ENCODE measurements at regions not wholly inside any gene's neighbourhood (a gene's known extent, or its start where the extent isn't known, plus 50 kb on each side); places are given as distances from the start of the nearest gene placed in this dataset.
"Not testable (repeated sequence)": the region's sequence is repeated elsewhere in the genome, so short reads cannot be mapped to it uniquely, and the experiment has no call there.

GRCh38 chr1:60950224-60951063 is 131.9 kb upstream of the NFIA start:
- no peak for DNase-seq (ENCODE audit: low read depth in 2 of 2)

DNA sequence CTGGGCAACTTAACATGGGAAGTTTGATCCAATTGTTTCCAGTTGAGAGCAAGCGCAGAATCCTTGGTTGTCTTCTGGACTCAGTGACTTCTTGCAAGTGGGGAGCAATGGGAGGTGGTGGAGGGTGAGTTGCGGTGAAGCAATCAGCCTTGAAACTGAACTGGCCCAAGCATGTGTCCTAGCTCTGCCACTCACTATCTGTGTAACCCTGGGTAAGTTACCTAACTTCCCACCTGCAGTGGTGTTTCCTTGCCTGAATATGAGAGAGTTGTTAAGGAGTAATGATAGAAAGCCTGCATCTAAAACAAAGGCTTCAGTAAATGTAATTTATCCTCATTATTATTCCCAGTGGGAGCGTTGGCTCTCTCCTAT is 132.5 kb upstream of the NFIA start:
- no peak for DNase-seq (ENCODE audit: low read depth in 2 of 2)

GRCh38 chr1:60949154-60949825 is 133.1 kb upstream of the NFIA start:
- peak; percentile 79 to 86 for DNase-seq (ENCODE audit: low read depth in 2 of 2)

GRCh38 chr1:60948486-60948885 is 133.9 kb upstream of the NFIA start:
- DNase-seq (ENCODE audit: low read depth in 2 of 2), result no peak

- no peak for DNase-seq (ENCODE audit: low read depth in 2 of 2)
Observed at GRCh38 chr1:60947367-60947766, 135.0 kb upstream of the NFIA start.

GRCh38 chr1:60942896-60943638 is 139.3 kb upstream of the NFIA start:
- DNase-seq (ENCODE audit: low read depth in 2 of 2), result peak in 1 of 2 donors; percentile 40

GRCh38 chr1:60942291-60942690 is 140.1 kb upstream of the NFIA start:
- no peak for DNase-seq (ENCODE audit: low read depth in 2 of 2)

GRCh38 chr1:60940685-60941084 is 141.7 kb upstream of the NFIA start:
- DNase-seq (ENCODE audit: low read depth in 2 of 2), result not testable (repeated sequence)

- DNase-seq (ENCODE audit: low read depth in 2 of 2), result no peak
Observed at GRCh38 chr1:60937720-60938119, 144.6 kb upstream of the NFIA start.

GRCh38 chr1:60936591-60937342 is 145.6 kb upstream of the NFIA start:
- DNase-seq (ENCODE audit: low read depth in 2 of 2), result no peak

DNA sequence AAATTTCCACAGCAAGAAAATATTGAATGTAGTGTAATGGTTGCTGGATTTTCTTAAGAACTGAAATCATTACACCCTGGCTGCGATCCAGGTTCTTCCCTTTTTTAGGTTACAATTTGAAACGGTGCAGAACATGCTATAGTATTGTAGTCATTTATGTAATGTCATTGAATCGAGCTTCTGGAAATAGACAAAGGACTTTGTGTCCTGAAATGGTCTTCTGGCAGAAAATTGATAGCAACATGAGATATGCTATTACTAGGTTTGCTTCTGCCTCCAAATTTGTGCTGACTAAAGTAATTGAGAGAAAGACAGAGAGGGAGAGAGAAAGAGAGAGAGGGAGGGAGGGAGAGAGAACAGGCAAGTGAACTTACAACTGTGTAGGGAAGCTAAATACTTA is 146.2 kb upstream of the NFIA start:
- DNase-seq (ENCODE audit: low read depth in 2 of 2), result no peak

DNA sequence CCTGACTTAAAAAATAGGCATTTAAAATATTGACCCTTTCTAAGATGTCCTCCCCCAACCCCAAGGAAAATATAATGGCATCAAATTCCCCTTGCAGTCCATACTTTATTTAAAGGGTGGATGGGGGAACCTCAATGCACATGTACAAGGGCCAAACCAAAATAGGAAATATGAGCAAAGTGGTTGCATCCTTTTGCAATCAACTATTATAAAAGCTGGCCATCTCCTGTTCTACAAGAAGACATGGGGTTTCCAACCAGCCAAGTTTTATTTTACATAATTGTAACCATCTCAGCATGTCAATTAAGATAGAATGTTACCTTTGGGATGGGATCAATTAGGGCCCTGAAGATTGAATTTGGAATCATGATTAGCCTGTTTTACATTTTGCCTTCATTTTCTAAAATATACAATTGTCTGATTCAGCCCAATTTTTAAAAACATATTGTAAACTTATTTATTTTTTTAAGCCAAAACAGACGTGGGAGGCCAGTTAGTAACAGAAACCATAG is 146.7 kb upstream of the NFIA start:
- DNase-seq (ENCODE audit: low read depth in 2 of 2), result no peak

GRCh38 chr1:60930130-60930529 is 152.2 kb upstream of the NFIA start:
- no peak for DNase-seq (ENCODE audit: low read depth in 2 of 2)

- DNase-seq (ENCODE audit: low read depth in 2 of 2), result no peak
Observed at GRCh38 chr1:60924964-60925798, 157.2 kb upstream of the NFIA start.

DNA sequence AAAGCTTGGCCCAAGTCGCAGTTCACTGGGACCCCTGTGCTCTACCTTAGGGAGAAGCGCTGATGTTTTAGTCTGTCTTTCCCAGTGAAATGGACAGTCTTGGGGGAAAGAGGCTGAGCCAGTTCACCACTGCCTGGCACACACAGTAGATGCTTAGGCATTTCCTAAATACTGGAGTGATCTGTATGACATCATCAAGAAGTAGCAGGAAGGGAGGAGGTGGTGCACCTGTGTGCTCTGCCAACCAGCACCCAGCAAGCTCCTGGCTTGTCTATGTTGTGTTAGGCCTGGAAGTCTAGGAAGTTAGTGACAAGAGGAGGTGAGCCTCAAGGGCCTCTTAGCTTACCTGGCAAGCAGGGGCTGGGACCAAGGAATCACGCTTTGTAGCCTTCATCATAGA is 158.2 kb upstream of the NFIA start:
- no peak for DNase-seq (ENCODE audit: low read depth in 2 of 2)

DNA sequence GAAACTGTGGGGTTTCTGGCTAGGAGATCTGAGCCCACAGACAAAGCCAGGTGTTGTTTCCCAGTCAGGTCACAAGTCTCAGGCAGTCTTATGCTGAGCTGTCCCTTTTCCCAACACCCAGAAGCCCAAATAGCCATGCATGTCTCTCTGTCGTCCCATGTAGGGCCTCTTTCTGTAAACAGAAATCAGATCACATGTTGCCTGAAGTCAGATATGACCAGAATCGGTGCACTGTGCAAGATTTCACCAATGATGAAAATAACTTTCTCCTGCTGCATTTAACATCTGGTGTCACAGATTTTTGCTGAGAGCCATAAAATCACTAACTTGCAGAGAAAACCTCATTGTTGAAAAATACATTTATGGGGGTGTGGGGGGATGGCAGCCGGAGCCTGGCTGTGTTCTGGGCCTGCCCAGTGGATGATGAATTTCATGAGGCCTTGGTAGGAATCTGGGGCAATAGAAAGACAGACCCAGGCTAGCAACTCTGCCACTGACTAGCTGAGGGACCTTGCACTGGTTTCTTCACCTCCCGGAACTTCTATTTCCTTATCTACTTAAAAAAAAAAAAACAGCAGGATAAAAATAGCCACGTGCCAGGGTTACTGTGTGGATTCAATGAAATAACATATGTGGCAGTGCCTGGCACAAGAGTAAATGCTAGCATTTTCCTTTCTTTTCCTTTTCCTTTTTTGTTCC is 158.8 kb upstream of the NFIA start:
- peak in 1 of 2 donors; percentile 18 for DNase-seq (ENCODE audit: low read depth in 2 of 2)

- no peak for DNase-seq (ENCODE audit: low read depth in 2 of 2)
Observed at GRCh38 chr1:60922304-60922703, 160.1 kb upstream of the NFIA start.

- DNase-seq (ENCODE audit: low read depth in 2 of 2), result no peak
Observed at GRCh38 chr1:60921175-60921574, 161.2 kb upstream of the NFIA start.

DNA sequence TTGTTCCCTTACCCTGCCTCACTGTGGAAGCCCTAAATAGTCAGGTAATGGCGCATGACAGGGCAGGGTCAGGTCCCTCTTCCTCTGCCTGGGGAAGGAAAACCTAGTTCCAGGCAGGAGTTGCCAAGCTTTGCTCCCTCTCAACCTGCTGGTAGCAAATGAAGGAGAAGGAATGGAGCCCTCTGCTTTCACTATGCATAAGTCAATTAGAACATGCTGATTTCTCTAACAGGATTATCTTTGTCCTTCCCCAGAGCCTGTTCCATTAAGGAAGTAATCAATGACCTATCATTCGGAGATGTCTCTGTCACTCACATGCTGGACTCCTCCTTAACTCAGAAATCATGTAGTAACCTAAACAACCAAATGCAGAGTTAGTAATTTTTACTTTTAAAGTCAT is 161.8 kb upstream of the NFIA start:
- no peak for DNase-seq (ENCODE audit: low read depth in 2 of 2)

DNA sequence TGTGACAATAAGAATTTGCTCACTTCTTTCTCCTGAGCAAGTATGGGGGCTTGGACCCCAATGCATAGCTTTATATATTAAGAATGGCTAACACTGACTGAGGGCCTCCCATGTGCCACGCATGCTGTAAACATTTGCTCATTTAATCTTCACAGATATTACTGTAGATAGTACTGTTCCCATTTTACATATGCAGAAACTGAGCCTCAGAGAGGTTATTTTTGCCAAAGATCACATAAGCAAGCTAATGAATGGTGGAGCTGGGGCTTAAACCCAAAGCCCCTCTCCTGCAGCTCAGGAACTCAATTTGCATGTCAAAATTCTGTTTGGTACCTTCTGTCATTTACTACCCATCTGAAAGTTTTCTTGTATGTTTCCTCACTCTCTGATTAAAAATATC is 163.5 kb upstream of the NFIA start:
- DNase-seq (ENCODE audit: low read depth in 2 of 2), result no peak

Data from dermis microvascular lymphatic vessel endothelial cell (primary cell).